HEK293T (cell line): ENCODE measurements at regions not wholly inside any gene's neighbourhood (a gene's known extent, or its start where the extent isn't known, plus 50 kb on each side); places are given as distances from the start of the nearest gene placed in this dataset.

Experiments
- ELF4 ChIP-seq: fragments of 450-650 bp; IDR thresholded peaks from 2 replicates; pipeline ENCODE4 v1.6.1; 2017; ENCODE audit warnings: antibody characterized with exemption
- FOXK2 ChIP-seq: fragments of 450-650 bp; IDR thresholded peaks from 2 replicates; pipeline ENCODE4 v1.6.1; 2016; ENCODE audit warnings: mild to moderate bottlenecking
- FOXM1 ChIP-seq: fragments of 450-650 bp; IDR thresholded peaks from 2 replicates; pipeline ENCODE4 v1.6.1; 2017; ENCODE audit warnings: mild to moderate bottlenecking, borderline replicate concordance
- HDGF ChIP-seq: fragments of 450-650 bp; IDR thresholded peaks from 2 replicates; pipeline ENCODE4 v1.6.1; 2017; ENCODE audit warnings: antibody characterized with exemption, borderline replicate concordance
- NFRKB ChIP-seq: fragments of 450-650 bp; IDR thresholded peaks from 2 replicates; pipeline ENCODE4 v1.6.1; 2016; ENCODE audit warnings: mild to moderate bottlenecking, moderate library complexity
- SP1 ChIP-seq: fragments of 450-650 bp; IDR thresholded peaks from 2 replicates; pipeline ENCODE4 v1.6.1; 2017

DNA sequence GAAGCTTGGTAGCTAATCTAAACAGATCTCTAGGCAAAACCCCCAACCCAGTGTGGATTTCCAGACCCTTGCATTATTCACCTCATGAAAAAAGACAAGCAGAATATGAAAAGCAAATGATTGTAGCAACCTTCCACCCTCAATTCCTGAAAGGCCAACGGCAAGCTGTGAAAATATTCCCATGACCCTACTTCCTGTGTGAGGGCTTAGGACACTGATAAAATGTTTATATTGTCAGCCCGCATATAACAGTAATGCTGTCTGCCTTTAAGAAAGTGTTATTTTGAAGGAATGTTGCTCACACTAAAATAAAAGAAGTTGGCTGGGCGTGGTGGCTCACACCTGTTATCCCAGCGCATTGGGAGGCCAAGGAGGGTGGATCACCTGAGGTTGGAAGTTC is 233.5 kb upstream of the NRIP1 start:
- TF ChIP-seq NFRKB, result no peak
- TF ChIP-seq FOXM1, result no peak
- no peak for TF ChIP-seq ELF4
- no peak for TF ChIP-seq FOXK2
- TF ChIP-seq SP1, result no peak
- TF ChIP-seq HDGF, result no peak
